Memory B cell (primary cell): ENCODE measurements at regions not wholly inside any gene's neighbourhood (a gene's known extent, or its start where the extent isn't known, plus 50 kb on each side); places are given as distances from the start of the nearest gene placed in this dataset.
"Not testable (repeated sequence)": the region's sequence is repeated elsewhere in the genome, so short reads cannot be mapped to it uniquely, and the experiment has no call there.

Experiments used
- ATAC-seq: fragments of 150-1000 bp; cut with Tn5 transposase; 2 replicates; pipeline ENCODE4 v1.10.0; 2021; ENCODE audit warnings: low read depth, mild to moderate bottlenecking, moderate library complexity
- DNase-seq, 2 donors: peaks; one replicate each; pipeline ENCODE4 v3.0.0; 2022; ENCODE audit warnings: low spot score in 2 of 2
- H3K27ac Mint-ChIP-seq: one replicate; pipeline ENCODE4 v1.8.0; 2022; ENCODE audit warnings: mild to moderate bottlenecking, moderate library complexity, mixed read lengths
- H3K27me3 Mint-ChIP-seq: one replicate; pipeline ENCODE4 v1.8.0; 2022; ENCODE audit warnings: mixed read lengths
- H3K36me3 Mint-ChIP-seq: one replicate; pipeline ENCODE4 v1.8.0; 2022; ENCODE audit warnings: mild to moderate bottlenecking, mixed read lengths
- H3K4me1 Mint-ChIP-seq: one replicate; pipeline ENCODE4 v1.8.0; 2022; ENCODE audit warnings: mixed read lengths
- H3K4me3 Mint-ChIP-seq: one replicate; pipeline ENCODE4 v1.8.0; 2022; ENCODE audit warnings: mild to moderate bottlenecking, moderate library complexity, mixed read lengths
- H3K9me3 Mint-ChIP-seq: one replicate; pipeline ENCODE4 v1.8.0; 2022; ENCODE audit warnings: mixed read lengths

- Mint-ChIP-seq H3K36me3 (peaks cover 11% of the 10 kb centered on the region), H3K27ac (peak overlapping the region; percentile 91), H3K4me1 (peaks cover 57% of the 10 kb centered on the region), H3K9me3 (peaks cover 7% of the 10 kb centered on the region), H3K4me3 (peak overlapping the region; percentile 81), H3K27me3 (no peaks in the 10 kb centered on the region)
- ATAC-seq (peak; percentile 86), DNase-seq (peak in 1 of 2 donors; percentile 52)
Observed at GRCh38 chr10:11678074-11678793, 63.9 kb upstream of the ECHDC3 start.

- ATAC-seq (peak; percentile 12), DNase-seq (no peak)
- Mint-ChIP-seq H3K27ac (peak overlapping the region; percentile 91), H3K9me3 (peaks cover 7% of the 10 kb centered on the region), H3K27me3 (no peaks in the 10 kb centered on the region), H3K36me3 (peaks cover 11% of the 10 kb centered on the region), H3K4me1 (peaks cover 58% of the 10 kb centered on the region), H3K4me3 (peak overlapping the region; percentile 81)
Observed at GRCh38 chr10:11677480-11677879, 64.7 kb upstream of the ECHDC3 start.

GRCh38 chr10:11673346-11674280, 62.2 kb upstream of the USP6NL start:
- DNase-seq (no peak), ATAC-seq (peak; percentile 26)
- Mint-ChIP-seq H3K27ac (peak overlapping the region; percentile 87), H3K27me3 (no peaks in the 10 kb centered on the region), H3K4me1 (peaks cover 57% of the 10 kb centered on the region), H3K9me3 (peaks cover 7% of the 10 kb centered on the region), H3K36me3 (peaks cover 10% of the 10 kb centered on the region), H3K4me3 (peak overlapping the region; percentile 79)

- DNase-seq (no peak), ATAC-seq (no peak)
- H3K9me3 Mint-ChIP-seq: peaks cover 7% of the 10 kb centered on the region
- peaks cover 10% of the 10 kb centered on the region for H3K36me3 Mint-ChIP-seq
- peaks cover 54% of the 10 kb centered on the region for H3K4me1 Mint-ChIP-seq
- H3K4me3 Mint-ChIP-seq: peak overlapping the region; percentile 79
- H3K27ac Mint-ChIP-seq: peak overlapping the region; percentile 87
- no peaks in the 10 kb centered on the region for H3K27me3 Mint-ChIP-seq
Observed at GRCh38 chr10:11672836-11673235, 61.4 kb upstream of the USP6NL start.

DNA sequence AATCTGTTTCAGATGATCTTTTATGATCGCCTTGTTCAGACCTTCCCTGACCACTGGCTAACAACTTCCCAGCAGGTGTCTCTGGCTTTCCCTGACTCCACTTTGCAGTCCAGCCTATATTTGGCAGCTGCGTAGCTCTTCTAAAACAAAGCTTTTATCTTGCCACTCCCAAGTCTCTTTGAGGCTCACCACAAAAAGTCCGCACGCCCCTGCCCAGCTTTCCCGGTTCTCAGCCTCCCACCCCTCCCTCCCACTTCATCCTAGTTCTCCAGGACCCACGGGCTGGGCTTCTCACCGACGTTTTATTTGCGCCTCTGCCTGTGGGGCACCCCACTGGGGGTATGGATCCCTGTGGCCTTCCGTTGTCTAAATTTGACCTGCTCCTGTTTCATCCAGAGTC, 58.9 kb upstream of the USP6NL start:
- Mint-ChIP-seq H3K27me3 (no peaks in the 10 kb centered on the region), H3K4me1 (peaks cover 50% of the 10 kb centered on the region), H3K4me3 (peak overlapping the region; percentile 1), H3K9me3 (peaks cover 6% of the 10 kb centered on the region), H3K27ac (no peak overlapping the region), H3K36me3 (peaks cover 9% of the 10 kb centered on the region)
- ATAC-seq (no peak), DNase-seq (no peak)

GRCh38 chr10:11668847-11669610, 57.6 kb upstream of the USP6NL start:
- Mint-ChIP-seq H3K4me1 (peaks cover 53% of the 10 kb centered on the region), H3K9me3 (peaks cover 4% of the 10 kb centered on the region), H3K27me3 (no peaks in the 10 kb centered on the region), H3K4me3 (peak overlapping the region; percentile 72), H3K27ac (peak overlapping the region; percentile 90), H3K36me3 (peaks cover 6% of the 10 kb centered on the region)
- ATAC-seq (peak; percentile 13), DNase-seq (no peak)

DNA sequence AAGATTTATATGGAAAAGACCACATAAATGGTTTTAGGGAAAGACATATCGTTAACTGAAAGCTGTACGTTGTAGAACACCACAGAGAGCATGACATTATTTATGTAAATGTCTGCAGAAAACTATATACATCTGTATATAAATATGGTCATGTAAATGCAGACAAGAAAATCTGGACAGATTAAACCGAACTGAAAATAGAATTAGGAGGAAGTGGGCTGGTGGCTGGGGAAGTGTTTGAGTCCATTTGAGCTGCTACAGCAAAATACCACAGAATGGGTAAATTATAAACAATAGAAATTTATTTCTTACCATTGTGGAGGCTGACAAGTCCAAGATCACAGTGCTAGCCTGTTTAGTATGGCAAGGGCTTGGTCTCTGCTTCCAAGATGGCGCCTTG, 56.3 kb upstream of the USP6NL start:
- DNase-seq: no peak
- H3K27ac Mint-ChIP-seq: peak overlapping the region; percentile 63
- H3K9me3 Mint-ChIP-seq: peaks cover 4% of the 10 kb centered on the region
- H3K27me3 Mint-ChIP-seq: no peaks in the 10 kb centered on the region
- peaks cover 49% of the 10 kb centered on the region for H3K4me1 Mint-ChIP-seq
- peak; percentile 26 for ATAC-seq
- peaks cover 6% of the 10 kb centered on the region for H3K36me3 Mint-ChIP-seq
- H3K4me3 Mint-ChIP-seq: peak overlapping the region; percentile 4

- H3K36me3 Mint-ChIP-seq: peaks cover 6% of the 10 kb centered on the region
- H3K4me1 Mint-ChIP-seq: peaks cover 50% of the 10 kb centered on the region
- peak overlapping the region; percentile 91 for H3K27ac Mint-ChIP-seq
- DNase-seq (peak in 1 of 2 donors; percentile 45), ATAC-seq (peak; percentile 78)
- no peaks in the 10 kb centered on the region for H3K27me3 Mint-ChIP-seq
- H3K4me3 Mint-ChIP-seq: peak overlapping the region; percentile 87
- peaks cover 6% of the 10 kb centered on the region for H3K9me3 Mint-ChIP-seq
Observed at GRCh38 chr10:11663763-11664555, 52.5 kb upstream of the USP6NL start.

GRCh38 chr10:11663126-11663515, 51.7 kb upstream of the USP6NL start:
- not testable (repeated sequence) for H3K27me3 Mint-ChIP-seq, DNase-seq, H3K9me3 Mint-ChIP-seq, ATAC-seq, H3K4me3 Mint-ChIP-seq, H3K36me3 Mint-ChIP-seq
- Mint-ChIP-seq H3K4me1 (peaks cover 49% of the 10 kb centered on the region), H3K27ac (peak overlapping the region; percentile 91)

GRCh38 chr10:11661441-11661840, 50.0 kb upstream of the USP6NL start:
- H3K9me3 Mint-ChIP-seq: peaks cover 6% of the 10 kb centered on the region
- DNase-seq (no peak), ATAC-seq (no peak)
- no peaks in the 10 kb centered on the region for H3K27me3 Mint-ChIP-seq
- H3K4me3 Mint-ChIP-seq: no peak overlapping the region
- peaks cover 46% of the 10 kb centered on the region for H3K4me1 Mint-ChIP-seq
- H3K36me3 Mint-ChIP-seq: peaks cover 6% of the 10 kb centered on the region
- peak overlapping the region; percentile 91 for H3K27ac Mint-ChIP-seq
